Urothelium cell line (cell line): ENCODE measurements at regions not wholly inside any gene's neighbourhood (a gene's known extent, or its start where the extent isn't known, plus 50 kb on each side); places are given as distances from the start of the nearest gene placed in this dataset.

Experiments
- DNase-seq: peaks from one replicate; pipeline ENCODE4 v3.0.0; 2011; ENCODE audit warnings: low spot score, mixed read lengths
- FAIRE-seq: peaks from 2 replicates; lab custom pipeline; 2011; peaks lifted over from hg19 to GRCh38; lab: Jason Lieb, UNC

DNA sequence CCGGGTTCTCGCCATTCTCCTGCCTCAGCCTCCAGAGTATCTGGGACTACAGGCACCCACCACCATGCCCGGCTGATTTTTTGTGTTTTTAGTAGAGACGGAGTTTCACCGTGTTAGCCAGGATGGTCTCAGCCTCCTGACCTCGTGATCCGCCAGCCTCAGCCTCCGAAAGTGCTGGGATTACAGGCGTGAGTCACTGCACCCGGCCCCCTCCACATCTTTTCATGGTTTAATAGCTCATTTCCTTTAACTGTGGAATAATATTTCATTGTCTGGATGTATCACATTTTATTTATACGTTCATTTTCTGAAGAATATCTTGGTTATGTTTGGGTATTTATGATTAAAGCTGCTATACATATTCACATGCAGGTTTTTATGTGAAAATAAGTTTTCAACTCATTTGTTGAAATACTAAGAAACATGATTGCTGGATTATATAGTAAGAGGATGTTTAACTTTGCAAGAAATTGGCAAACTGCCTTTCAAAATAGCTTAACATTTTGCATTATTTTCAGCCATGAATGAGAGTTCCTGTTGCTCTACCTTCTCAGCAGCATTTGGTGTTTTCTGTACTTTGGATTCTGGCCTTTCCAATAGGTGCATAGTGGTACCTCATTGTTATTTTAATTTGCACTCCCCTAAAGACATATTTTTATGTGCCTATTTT, 591.9 kb downstream of the TECRL start:
- FAIRE-seq (no peak), DNase-seq (no peak)

DNA sequence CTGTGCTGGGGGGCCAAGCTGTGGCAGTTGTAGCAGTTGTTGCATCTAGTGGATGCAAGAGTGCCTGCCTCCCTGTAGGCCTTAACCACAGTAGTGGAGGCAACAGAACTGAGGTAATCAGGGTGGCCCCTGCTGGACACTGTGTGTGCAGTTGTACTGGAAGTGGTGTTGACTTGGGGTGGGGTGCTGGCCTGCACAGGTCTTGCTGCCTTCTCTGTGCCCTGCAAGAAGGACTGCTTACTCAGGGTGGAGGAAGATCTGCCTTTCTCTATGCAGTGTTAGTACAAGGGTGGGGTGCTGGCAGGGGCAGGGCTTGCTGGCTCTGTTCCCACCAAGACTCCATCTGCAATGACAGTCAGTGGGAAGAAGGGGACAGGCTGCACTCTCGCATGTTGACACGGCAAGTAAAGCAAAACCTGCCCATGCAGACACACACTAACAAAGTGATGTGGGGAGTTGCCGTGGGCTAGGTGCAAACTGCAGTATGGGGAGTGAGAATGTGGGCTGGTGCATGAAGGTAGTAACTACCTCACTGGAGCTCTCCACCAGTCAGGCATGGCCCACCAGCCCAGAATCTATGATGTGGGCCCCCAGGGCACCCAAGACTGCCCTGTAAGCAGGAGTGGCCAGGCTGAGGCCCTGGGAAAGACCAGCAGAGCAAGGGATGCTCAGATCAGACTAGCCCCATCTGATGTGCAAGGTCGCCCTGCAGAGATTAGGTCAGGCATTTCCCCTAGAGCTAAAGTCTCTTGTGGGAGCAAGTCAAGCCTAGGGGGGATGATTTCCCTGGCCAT, 594.9 kb downstream of the TECRL start:
- peak; percentile 44 for FAIRE-seq
- DNase-seq, result no peak

- FAIRE-seq (no peak), DNase-seq (no peak)
These were observed 610.1 kb downstream of the TECRL start for GRCh38 chr4:63799166-63799565.

DNA sequence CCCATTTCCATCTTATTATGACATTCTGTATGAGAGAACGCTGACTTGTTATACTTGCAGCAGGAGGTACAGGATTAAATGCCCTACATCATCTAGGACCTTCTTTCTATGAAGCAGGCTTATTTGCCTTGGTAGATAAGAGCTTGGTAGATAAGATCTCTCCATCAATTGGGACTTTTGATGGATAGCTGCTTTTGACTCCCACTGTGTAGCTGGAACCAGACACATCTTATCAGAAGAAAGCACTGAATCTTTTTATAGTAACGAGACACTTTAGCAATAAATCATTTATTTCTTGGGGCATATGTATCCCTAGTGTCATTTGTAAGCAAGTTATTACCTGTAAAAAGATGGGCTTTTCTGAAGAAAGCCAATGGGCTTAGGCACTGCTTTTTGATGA, 613.9 kb downstream of the TECRL start:
- FAIRE-seq (no peak), DNase-seq (no peak)

- no peak for FAIRE-seq
- no peak for DNase-seq
These were observed 618.9 kb downstream of the TECRL start for GRCh38 chr4:63790377-63790776.

- no peak for FAIRE-seq
- no peak for DNase-seq
These were observed 621.0 kb downstream of the TECRL start for GRCh38 chr4:63788271-63788670.

GRCh38 chr4:63787326-63787725, 621.9 kb downstream of the TECRL start:
- no peak for FAIRE-seq

DNA sequence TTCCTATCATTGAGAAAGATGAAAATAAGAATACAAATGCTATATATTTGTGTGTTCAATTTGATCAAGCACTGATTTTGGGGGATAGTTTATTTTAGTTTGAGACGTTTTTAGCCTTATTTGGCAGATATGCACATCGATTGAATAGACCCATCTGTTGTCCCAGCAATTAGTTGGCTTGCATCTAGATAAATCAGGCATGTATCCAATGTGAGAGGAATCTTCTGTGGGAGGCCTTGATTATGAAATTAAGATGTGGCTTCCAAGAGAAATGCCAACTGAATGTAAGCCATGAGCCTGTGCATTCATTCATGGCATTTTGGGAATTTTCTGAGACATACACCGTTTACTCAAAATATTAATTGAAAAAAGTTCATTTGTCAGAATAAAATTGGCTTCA, 623.1 kb downstream of the TECRL start:
- FAIRE-seq (no peak), DNase-seq (no peak)

More at GRCh38 chr4:63787326-63787725, 621.9 kb downstream of the TECRL start:
- DNase-seq, result no peak

- FAIRE-seq, result no peak
- no peak for DNase-seq
These were observed 624.4 kb downstream of the TECRL start for GRCh38 chr4:63784822-63785221.

DNA sequence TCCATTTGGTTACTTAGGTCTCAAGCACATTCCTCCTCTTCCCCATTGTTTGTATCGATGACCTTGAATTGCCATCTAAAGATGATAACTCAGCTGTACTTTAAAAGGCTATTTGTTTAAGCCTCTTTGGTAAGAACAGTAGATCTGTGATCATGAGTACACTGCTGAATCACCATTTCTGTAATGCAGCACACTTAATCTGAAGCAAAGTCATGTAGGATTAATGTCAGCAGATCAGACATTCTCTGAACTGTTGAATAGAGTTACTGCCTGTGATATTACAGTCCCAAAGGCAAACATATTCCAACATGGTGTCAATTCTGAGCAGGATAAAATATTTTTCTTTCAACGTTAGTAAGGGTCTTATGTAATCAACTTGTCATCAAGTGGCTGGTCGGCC, 631.6 kb downstream of the TECRL start:
- no peak for FAIRE-seq
- no peak for DNase-seq

DNA sequence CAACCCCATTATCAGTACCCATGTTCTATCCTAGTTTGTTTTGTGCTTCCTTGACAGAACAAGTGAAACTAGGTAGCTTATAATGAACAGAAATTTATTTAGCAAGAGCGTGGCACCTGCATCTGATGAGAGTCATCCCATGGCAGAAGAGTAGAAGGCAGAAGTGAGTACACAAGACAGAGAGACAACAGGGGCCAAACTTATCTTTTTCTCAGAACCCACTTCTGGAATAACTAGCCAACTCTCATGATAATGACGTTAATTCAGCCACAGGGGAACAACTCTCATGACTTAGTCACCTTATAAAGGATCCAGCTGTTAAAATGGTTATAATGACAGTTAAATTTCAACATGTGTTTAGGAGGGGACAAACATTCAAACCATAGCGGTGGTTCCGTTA, 644.9 kb downstream of the TECRL start:
- DNase-seq (no peak), FAIRE-seq (no peak)

DNA sequence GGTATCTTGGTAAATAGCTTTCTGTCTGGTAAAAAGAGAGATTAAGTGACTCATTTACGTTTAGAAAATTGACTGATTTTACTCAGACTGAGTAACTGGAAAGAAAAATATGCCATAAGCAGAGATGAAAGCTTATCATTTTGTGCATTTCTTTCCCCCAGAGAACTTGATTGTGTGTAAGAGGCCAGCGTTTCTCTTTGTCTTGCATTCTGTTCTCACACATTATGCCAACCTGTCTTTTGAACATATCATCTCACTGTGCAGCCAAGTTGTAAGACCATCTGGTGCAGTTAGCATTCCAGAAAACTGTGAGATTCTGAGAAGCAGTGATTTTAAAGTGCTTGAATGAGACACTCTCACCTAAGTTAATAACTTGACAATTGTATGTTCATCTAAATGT, 651.3 kb downstream of the TECRL start:
- FAIRE-seq (no peak), DNase-seq (no peak)

DNA sequence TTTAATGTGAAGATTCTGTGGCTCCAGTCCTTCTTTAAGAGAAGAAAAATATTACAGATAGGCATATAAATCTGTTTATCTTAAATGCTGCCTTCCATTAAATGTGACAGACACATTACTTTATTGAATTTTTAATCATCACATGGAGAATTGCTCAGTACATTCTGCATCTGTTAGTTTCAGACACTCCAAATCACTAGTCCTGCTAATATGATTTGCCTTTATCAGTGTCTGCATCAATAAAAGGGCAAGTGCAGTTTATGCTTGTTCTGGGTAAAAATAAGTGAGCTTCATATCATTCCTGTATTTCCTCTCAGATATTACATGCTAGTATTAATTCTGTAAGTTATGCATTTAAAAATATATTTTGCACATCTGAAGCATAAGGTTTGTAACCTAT, 666.4 kb downstream of the TECRL start:
- no peak for DNase-seq
- no peak for FAIRE-seq

DNA sequence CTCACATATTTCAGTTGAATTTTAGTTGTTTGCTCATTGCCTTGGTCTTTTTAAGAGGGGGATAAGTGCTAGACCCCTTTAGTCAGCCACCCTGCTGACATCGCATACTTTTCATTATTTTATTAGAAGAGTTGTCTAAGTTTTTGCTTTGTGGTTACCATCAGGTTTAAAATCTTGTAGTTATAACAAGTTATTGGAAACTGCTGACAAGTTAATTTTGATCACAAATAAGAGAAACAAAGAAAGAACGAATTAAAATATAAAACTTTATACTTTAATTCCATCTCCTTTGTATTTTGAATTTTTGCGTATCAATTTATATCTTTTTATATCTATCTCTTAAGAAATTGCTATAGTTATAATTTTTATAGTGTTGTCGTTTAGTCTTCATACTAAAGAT, 679.7 kb downstream of the TECRL start:
- DNase-seq (no peak), FAIRE-seq (no peak)

GRCh38 chr4:63728480-63729177, 680.6 kb downstream of the TECRL start:
- peak; percentile 13 for DNase-seq
- no peak for FAIRE-seq

GRCh38 chr4:63717384-63717783, 691.9 kb downstream of the TECRL start:
- FAIRE-seq (no peak), DNase-seq (peak; percentile 11)

- FAIRE-seq (no peak), DNase-seq (no peak)
These were observed 700.6 kb downstream of the TECRL start for GRCh38 chr4:63708661-63709060.

DNA sequence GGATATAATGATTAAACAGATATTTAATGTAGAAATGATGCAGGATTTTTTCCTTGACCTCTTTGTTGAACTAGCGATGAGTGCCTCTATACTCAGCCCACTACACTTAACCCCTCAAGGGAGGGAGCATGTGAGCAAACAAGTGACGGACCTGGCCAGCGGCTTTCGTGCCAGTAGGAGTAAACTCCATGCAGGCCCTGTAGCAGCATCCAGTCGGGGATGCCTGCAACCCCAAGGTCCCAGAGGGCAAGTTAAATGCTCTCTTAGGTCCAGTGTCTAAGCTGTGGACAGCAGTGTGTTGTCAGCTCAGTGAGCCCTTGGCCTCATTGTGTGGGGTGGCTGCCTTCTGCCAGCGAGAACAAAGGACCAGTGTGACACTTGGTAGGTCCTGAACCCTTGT, 708.7 kb downstream of the TECRL start:
- no peak for DNase-seq
- no peak for FAIRE-seq

- FAIRE-seq, result no peak
- no peak for DNase-seq
These were observed 715.9 kb downstream of the TECRL start for GRCh38 chr4:63693321-63693720.

DNA sequence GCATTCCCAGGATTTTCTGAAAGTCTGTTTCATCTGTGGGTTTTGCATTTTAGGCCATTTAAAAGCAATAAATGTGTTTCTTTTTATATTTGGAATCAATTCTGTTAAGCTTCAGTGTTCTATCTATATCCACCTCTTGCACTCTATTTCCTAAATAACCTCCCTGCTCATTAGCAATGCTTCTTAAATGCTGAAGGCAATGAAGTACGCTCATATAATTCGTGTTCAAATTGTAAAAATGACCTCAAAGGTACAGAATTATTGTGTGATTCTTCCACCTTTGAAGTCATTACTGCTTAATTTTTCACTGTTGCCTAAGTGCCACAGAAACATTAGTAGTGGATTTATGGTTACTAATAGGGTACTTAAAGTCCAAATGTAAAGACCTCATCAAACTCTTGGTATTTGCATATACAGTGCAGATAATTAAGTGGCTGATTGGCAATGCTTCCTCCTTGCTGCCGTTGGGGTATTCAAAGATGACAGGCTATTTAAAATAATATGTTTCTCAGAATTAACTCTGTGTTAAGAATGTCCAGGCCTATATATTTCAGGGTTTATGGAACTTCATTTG, 730.8 kb downstream of the TECRL start:
- FAIRE-seq (no peak), DNase-seq (no peak)

- no peak for FAIRE-seq
- no peak for DNase-seq
These were observed 738.5 kb downstream of the TECRL start for GRCh38 chr4:63670735-63671134.

DNA sequence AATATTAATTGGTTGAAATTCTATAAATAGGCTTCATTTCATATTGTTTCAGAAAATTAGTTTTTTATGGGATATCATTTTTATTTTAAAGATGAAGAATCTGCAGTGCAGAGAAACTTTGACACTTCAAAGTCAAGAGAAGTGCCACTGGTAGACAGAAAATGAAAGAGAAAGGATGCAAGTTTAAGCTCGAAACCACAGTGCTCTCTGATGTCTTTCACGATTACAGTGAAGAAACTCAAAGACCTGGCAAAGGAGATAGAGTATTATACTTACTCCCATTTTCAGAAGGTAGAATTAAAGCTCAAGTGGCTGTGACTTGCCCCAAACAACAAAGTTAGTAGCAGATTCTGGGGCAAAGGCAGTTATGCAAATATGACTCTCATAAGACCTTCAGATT, 745.4 kb downstream of the TECRL start:
- FAIRE-seq (no peak), DNase-seq (no peak)
